OCI-LY7 (cell line): ENCODE measurements at regions not wholly inside any gene's neighbourhood (a gene's known extent, or its start where the extent isn't known, plus 50 kb on each side); places are given as distances from the start of the nearest gene placed in this dataset.

Experiments used
- BruUV-seq: library from RNA; stranded (reverse); fragments of 400-500 nt; replicated peaks from 2 replicates; lab custom pipeline; 2021; lab: Mats Ljungman, UMichigan
- CTCF ChIA-PET: fragments of 300-600 bp; sonication (Branson Sonifier 250); formaldehyde crosslinking; loops from one replicate; lab custom pipeline; 2022; ENCODE audit warnings: antibody characterized with exemption; ENCODE audit not compliant: unreplicated experiment; lab: Charles Lee
- POLR2A ChIA-PET: fragments of 300-600 bp; sonication (Branson Sonifier 250); formaldehyde crosslinking; loops from one replicate; lab custom pipeline; 2022; ENCODE audit warnings: antibody characterized with exemption; lab: Charles Lee
- DNase-seq: peaks from one replicate; pipeline ENCODE4 v3.0.0-alpha.2; 2015; ENCODE audit warnings: low spot score
- H2AFZ ChIP-seq: fragments of 200-600 bp; sonication (generic), shearing (Covaris generic); 2 replicates; pipeline ENCODE4 v1.6.1; 2014; ENCODE audit warnings: mild to moderate bottlenecking, antibody characterized with exemption, low read length, moderate library complexity
- H3K27ac ChIP-seq: fragments of 200-600 bp; sonication (generic); 2 replicates; pipeline ENCODE4 v1.5.1; 2014; ENCODE audit warnings: mixed run types, low read depth, mild to moderate bottlenecking, moderate library complexity, low read length, inconsistent platforms; ENCODE audit not compliant: poor library complexity, severe bottlenecking
- H3K36me3 ChIP-seq: fragments of 200-600 bp; sonication (generic); 2 replicates; pipeline ENCODE4 v1.6.1; 2014; ENCODE audit warnings: mild to moderate bottlenecking, antibody characterized with exemption, low read length, moderate library complexity, mixed read lengths; ENCODE audit not compliant: insufficient read depth
- H3K4me1 ChIP-seq: fragments of 200-600 bp; sonication (generic); 2 replicates; pipeline ENCODE4 v1.5.1; 2014; ENCODE audit warnings: mild to moderate bottlenecking, low read length; ENCODE audit not compliant: insufficient read depth, poor library complexity, severe bottlenecking
- H3K4me2 ChIP-seq: fragments of 200-600 bp; sonication (generic); 2 replicates; pipeline ENCODE4 v1.6.1; 2014; ENCODE audit warnings: mild to moderate bottlenecking, low read length
- H3K4me3 ChIP-seq: fragments of 200-600 bp; sonication (generic); 2 replicates; pipeline ENCODE4 v1.5.1; 2014; ENCODE audit warnings: mild to moderate bottlenecking, low read depth, low read length; ENCODE audit not compliant: poor library complexity, severe bottlenecking
- H3K79me2 ChIP-seq: fragments of 200-600 bp; sonication (generic); 2 replicates; pipeline ENCODE4 v1.6.1; 2016; ENCODE audit warnings: low read depth, mild to moderate bottlenecking, low read length, moderate library complexity, mixed read lengths; ENCODE audit not compliant: insufficient read depth
- H3K9me2 ChIP-seq: fragments of 200-600 bp; sonication (generic); 2 replicates; pipeline ENCODE4 v1.6.1; 2016; ENCODE audit warnings: mild to moderate bottlenecking, low read length, mixed read lengths; ENCODE audit not compliant: insufficient read depth
- H3K9me3 ChIP-seq: fragments of 200-600 bp; sonication (generic); 2 replicates; pipeline ENCODE4 v1.6.1; 2014; ENCODE audit warnings: mild to moderate bottlenecking, mixed run types, low read length, mixed read lengths
- H4K20me1 ChIP-seq: fragments of 200-600 bp; sonication (generic); 2 replicates; pipeline ENCODE4 v1.6.1; 2014; ENCODE audit warnings: mild to moderate bottlenecking, antibody characterized with exemption, low read length, moderate library complexity, mixed read lengths; ENCODE audit not compliant: insufficient read depth
- EZH2phosphoT487 ChIP-seq: fragments of 200-600 bp; sonication (generic); IDR thresholded peaks from 2 replicates; pipeline ENCODE4 v1.6.1; 2018; ENCODE audit warnings: low read depth, borderline replicate concordance, mild to moderate bottlenecking, mixed run types, antibody characterized with exemption, low read length, moderate library complexity, mixed read lengths
- intact Hi-C: fragments of 100-400 bp; cut with micrococcal nuclease; formaldehyde crosslinking; loops from one replicate; pipeline ENCODE4 v1.10.0; 2022; ENCODE audit not compliant: unreplicated experiment
- TF ChIP-seq, protein P1 (sequence below): fragments of 200-600 bp; sonication (generic); conservative IDR thresholded peaks from 2 replicates; pipeline ENCODE4 v1.5.1; 2014; ENCODE audit warnings: mild to moderate bottlenecking, antibody characterized with exemption, low read length, moderate library complexity, mixed read lengths

DNA sequence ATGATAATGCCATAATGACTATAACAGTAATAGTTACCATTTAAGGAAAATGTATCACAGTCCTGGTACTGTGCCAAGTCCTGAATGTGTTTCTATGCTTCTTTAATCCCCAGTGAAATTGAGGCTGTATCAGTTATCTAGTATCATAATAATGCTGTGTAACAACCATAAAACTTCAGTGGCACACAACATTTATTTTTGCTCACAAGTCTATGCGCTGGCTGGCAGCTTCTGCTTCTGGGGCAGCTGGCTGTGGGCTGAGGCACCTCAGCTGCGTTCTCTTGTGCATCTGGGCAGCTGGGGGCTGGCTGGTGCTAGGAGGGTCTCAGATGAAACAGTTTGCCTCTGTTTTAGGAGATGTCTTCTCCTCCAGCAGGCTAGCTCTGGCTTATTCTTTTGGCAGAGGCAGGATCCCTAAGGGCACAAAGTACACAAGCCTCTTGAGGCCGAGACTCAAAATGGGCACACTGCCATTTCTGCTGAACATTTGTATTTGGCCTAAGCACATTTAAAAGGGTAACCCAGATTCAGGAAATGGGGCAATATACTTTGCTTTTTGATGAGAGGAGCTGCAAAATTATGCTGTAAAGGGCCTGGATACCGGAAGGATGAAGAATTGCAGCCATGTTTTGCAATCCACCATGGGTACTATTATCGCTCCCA is 62.6 kb upstream of the DHX15 start:
- Histone ChIP-seq H3K9me3 (no peaks in the 10 kb centered on the region), H3K79me2 (no peaks in the 10 kb centered on the region), H4K20me1 (no peaks in the 10 kb centered on the region), H3K4me2 (no peak overlapping the region), H3K27ac (no peak overlapping the region), H2AFZ (no peak overlapping the region), H3K36me3 (no peaks in the 10 kb centered on the region), H3K9me2 (no peaks in the 10 kb centered on the region), H3K4me3 (no peak overlapping the region), H3K4me1 (no peaks in the 10 kb centered on the region)
- ChIA-PET CTCF (no interaction called here), POLR2A (no interaction called here)
- TF ChIP-seq EZH2phosphoT487, result no peak
- TF ChIP-seq, protein P1, sequence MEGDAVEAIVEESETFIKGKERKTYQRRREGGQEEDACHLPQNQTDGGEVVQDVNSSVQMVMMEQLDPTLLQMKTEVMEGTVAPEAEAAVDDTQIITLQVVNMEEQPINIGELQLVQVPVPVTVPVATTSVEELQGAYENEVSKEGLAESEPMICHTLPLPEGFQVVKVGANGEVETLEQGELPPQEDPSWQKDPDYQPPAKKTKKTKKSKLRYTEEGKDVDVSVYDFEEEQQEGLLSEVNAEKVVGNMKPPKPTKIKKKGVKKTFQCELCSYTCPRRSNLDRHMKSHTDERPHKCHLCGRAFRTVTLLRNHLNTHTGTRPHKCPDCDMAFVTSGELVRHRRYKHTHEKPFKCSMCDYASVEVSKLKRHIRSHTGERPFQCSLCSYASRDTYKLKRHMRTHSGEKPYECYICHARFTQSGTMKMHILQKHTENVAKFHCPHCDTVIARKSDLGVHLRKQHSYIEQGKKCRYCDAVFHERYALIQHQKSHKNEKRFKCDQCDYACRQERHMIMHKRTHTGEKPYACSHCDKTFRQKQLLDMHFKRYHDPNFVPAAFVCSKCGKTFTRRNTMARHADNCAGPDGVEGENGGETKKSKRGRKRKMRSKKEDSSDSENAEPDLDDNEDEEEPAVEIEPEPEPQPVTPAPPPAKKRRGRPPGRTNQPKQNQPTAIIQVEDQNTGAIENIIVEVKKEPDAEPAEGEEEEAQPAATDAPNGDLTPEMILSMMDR, result no peak
- BruUV-seq, result no TSS peak
- intact Hi-C loops, result no loop called here
- no peak for DNase-seq

DNA sequence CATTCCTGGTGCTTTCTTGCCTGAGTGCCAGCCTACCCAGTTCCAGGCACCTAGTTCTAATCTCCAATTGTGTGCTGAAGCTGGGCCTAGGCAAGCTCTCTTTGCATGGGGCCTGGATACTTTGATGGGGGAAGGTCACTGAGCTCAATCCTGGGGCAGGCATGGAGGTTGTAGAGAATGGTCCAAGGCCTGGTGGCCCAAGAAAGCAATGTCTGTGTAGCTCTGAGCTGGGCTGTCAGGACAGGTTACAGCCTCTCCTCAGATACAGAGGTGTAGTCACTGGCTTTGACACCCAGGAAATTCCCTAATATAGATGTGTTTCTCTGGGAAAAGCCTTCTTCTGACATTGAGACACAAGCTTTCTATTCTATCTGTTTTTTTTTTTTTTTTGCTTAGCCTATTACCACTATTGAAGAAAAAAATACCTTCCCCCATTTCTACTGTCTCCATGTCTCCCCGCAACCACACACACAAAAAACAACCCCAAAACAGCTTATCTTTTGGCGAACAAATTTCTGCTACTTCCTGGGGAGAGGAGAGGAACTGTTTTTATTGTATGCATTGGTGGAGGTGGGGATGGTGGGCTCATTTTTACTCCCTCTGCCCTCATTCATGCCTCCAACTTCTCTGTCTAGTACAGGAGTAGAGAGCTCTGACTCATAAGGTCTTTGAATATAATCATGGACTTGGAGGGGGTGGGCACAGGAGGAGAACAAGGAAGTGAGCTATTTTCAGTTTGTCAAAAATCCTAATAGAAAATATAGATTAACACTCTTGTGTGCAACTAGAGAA is 66.7 kb upstream of the DHX15 start:
- H3K9me2 ChIP-seq, result no peaks in the 10 kb centered on the region
- CTCF ChIA-PET, result no interaction called here
- TF ChIP-seq, protein P1, result no peak

DNA sequence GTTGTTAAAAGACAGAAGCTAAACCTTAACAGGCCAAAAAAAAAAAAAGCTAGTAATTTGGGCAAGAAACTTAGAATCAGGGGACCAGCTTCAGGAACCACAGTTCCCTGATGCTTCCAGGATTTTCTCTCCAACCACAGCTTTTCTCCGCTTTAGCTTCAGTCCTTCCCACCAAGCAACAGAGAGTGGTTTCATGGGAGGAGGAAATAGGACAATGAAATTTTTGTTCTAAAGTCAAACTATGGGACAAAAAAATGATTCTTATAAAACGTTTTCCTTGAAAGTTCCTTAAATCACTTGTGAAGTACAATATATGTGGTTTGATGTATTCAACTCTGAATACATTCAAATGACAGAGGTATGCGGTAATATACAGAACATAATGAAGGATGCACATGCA is 71.0 kb upstream of the DHX15 start:
- no peak overlapping the region for H3K27ac ChIP-seq
- no peak overlapping the region for H3K4me3 ChIP-seq
- CTCF ChIA-PET, result no interaction called here
- no peak for TF ChIP-seq EZH2phosphoT487
- TF ChIP-seq, protein P1, result no peak
- H3K36me3 ChIP-seq, result no peaks in the 10 kb centered on the region
- no TSS peak for BruUV-seq
- intact Hi-C loops, result no loop called here
- no peak for DNase-seq
- H2AFZ ChIP-seq, result no peak overlapping the region
- no peaks in the 10 kb centered on the region for H3K79me2 ChIP-seq
- POLR2A ChIA-PET, result interaction anchor here (0.6 to 0.7 kb wide), 5 partner anchors 84 to 924 kb away, joined by 3 to 7 read pairs (median 3); no protein-coding TSS in a partner anchor
- H3K9me3 ChIP-seq, result no peaks in the 10 kb centered on the region
- H4K20me1 ChIP-seq, result no peaks in the 10 kb centered on the region
- H3K4me1 ChIP-seq, result peaks cover 8% of the 10 kb centered on the region
- H3K4me2 ChIP-seq, result no peak overlapping the region
- H3K9me2 ChIP-seq, result no peaks in the 10 kb centered on the region

More for the DNA sequence above, 66.7 kb upstream of the DHX15 start:
- Histone ChIP-seq H3K4me2 (no peak overlapping the region), H3K79me2 (no peaks in the 10 kb centered on the region), H2AFZ (no peak overlapping the region), H4K20me1 (no peaks in the 10 kb centered on the region), H3K27ac (no peak overlapping the region), H3K4me3 (no peak overlapping the region), H3K36me3 (no peaks in the 10 kb centered on the region), H3K4me1 (no peaks in the 10 kb centered on the region), H3K9me3 (no peaks in the 10 kb centered on the region)
- BruUV-seq, result no TSS peak
- POLR2A ChIA-PET, result interaction anchor here (0.6 to 1.1 kb wide), 2 partner anchors 8 to 12 kb away, joined by 3 to 4 read pairs; no protein-coding TSS in a partner anchor
- intact Hi-C loops, result no loop called here
- DNase-seq, result no peak
